ENCODE measurements at regions not wholly inside any gene's neighbourhood (a gene's known extent, or its start where the extent isn't known, plus 50 kb on each side); places are given as distances from the start of the nearest gene placed in this dataset.

DNA sequence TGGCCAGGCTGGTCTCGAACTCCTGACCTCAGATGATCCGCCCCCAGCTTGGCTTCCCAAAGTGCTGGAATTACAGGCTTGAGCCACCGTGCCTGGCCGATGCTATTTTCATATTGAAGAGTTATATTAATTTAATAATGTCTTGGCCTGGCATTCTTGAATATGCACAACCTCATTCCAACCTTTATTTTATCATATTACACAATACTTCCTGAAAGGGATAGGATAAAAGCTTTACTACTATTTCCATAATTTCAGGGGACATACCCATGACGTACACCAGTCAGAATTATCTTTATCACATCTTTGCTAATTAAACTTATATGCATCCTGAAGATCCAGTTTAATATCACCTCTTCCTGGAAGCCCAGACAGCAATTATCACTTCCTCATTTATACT lies 205.3 kb downstream of the ZIC4 start:
- Histone ChIP-seq H3K9me3 (ENCODE audit: control insufficient read depth, low read depth, low read length) (no peaks in the 10 kb centered on the region), H3K36me3 (ENCODE audit: control insufficient read depth, insufficient read depth, low read length) (no peaks in the 10 kb centered on the region), H3K4me3 (ENCODE audit: low read length) (no peak overlapping the region), H3K27ac (ENCODE audit: low read length) (no peak overlapping the region), H3K27me3 (ENCODE audit: control insufficient read depth, insufficient read depth, low read length) (no peaks in the 10 kb centered on the region), H3K4me1 (ENCODE audit: control insufficient read depth, insufficient read depth, low read length) (no peaks in the 10 kb centered on the region)
- 60% methylated on average over 1 of the region's 5 CpGs for WGBS (ENCODE audit: insufficient coverage, low lambda C conversion rate)
- no peak for DNase-seq

DNA sequence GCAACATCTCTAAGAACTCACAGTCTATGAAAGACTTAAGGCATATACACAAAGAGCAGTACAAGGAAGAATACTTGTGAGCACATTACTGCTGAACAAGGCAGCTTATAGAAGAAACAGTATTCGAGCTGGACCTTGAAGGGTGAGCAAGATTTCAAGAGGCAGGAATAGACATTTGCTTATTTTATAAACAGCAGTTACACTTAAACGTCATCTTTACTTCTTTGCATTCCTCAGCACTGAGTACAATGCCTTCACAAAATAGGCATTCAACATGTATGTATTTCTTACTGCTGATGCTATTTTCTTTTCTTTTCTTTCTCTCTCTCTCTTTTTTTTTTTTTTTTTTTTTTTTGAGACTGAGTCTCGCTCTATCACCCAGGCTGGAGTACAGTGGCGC lies 205.8 kb downstream of the ZIC4 start:
- H3K27me3 ChIP-seq (ENCODE audit: control insufficient read depth, insufficient read depth, low read length): no peaks in the 10 kb centered on the region
- H3K9me3 ChIP-seq (ENCODE audit: control insufficient read depth, low read depth, low read length): no peaks in the 10 kb centered on the region
- no peak overlapping the region for H3K4me3 ChIP-seq (ENCODE audit: low read length)
- no peaks in the 10 kb centered on the region for H3K4me1 ChIP-seq (ENCODE audit: control insufficient read depth, insufficient read depth, low read length)
- H3K27ac ChIP-seq (ENCODE audit: low read length): no peak overlapping the region
- H3K36me3 ChIP-seq (ENCODE audit: control insufficient read depth, insufficient read depth, low read length): no peaks in the 10 kb centered on the region
- no peak for DNase-seq
- WGBS (ENCODE audit: insufficient coverage, low lambda C conversion rate): 67% methylated on average over 2 of the region's 4 CpGs

DNA sequence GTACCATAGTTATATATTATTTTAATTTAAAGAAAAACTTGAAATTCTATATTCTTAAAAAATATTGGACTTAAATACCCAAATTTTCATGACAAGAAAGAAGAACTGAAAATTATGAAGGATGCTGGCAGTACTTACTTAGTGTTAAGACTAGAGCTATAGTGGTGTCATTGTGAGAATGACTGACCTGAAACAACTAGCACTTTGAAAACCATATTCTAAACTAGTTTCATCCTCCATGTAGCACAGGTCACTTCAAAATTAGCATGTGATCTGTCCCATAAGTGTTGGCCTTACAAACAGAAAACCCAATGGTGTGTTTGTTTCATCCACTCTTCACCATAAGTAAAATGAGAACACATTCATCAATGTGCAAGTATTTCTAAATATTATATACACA lies 208.6 kb downstream of the ZIC4 start:
- H3K36me3 ChIP-seq (ENCODE audit: control insufficient read depth, insufficient read depth, low read length): no peaks in the 10 kb centered on the region
- DNase-seq: no peak
- no peaks in the 10 kb centered on the region for H3K9me3 ChIP-seq (ENCODE audit: control insufficient read depth, low read depth, low read length)
- H3K4me3 ChIP-seq (ENCODE audit: low read length): no peak overlapping the region
- H3K4me1 ChIP-seq (ENCODE audit: control insufficient read depth, insufficient read depth, low read length): no peaks in the 10 kb centered on the region
- H3K27ac ChIP-seq (ENCODE audit: low read length): no peak overlapping the region
- H3K27me3 ChIP-seq (ENCODE audit: control insufficient read depth, insufficient read depth, low read length): no peaks in the 10 kb centered on the region

DNA sequence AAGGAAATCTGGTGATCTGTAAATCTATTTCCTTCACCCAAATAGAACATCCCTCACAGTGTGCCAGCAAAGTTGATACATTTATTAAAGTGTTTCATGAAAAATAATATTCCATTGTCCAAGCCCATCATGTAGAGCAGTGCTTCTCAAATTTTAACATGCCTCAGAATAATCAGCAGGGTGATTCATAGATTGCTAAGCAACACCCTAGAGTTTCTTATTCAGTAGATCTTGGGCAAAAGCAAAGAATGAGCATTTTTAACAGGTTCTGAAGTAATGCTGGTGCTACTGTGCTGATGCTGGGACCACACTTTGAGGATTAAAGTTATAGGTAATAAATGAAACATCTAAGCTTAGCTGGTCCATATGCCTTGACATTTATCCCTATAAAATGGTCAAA lies 210.5 kb downstream of the ZIC4 start:
- Histone ChIP-seq H3K36me3 (ENCODE audit: control insufficient read depth, insufficient read depth, low read length) (no peaks in the 10 kb centered on the region), H3K4me3 (ENCODE audit: low read length) (no peak overlapping the region), H3K4me1 (ENCODE audit: control insufficient read depth, insufficient read depth, low read length) (no peaks in the 10 kb centered on the region), H3K27ac (ENCODE audit: low read length) (no peak overlapping the region), H3K9me3 (ENCODE audit: control insufficient read depth, low read depth, low read length) (no peaks in the 10 kb centered on the region), H3K27me3 (ENCODE audit: control insufficient read depth, insufficient read depth, low read length) (no peaks in the 10 kb centered on the region)
- no peak for DNase-seq

DNA sequence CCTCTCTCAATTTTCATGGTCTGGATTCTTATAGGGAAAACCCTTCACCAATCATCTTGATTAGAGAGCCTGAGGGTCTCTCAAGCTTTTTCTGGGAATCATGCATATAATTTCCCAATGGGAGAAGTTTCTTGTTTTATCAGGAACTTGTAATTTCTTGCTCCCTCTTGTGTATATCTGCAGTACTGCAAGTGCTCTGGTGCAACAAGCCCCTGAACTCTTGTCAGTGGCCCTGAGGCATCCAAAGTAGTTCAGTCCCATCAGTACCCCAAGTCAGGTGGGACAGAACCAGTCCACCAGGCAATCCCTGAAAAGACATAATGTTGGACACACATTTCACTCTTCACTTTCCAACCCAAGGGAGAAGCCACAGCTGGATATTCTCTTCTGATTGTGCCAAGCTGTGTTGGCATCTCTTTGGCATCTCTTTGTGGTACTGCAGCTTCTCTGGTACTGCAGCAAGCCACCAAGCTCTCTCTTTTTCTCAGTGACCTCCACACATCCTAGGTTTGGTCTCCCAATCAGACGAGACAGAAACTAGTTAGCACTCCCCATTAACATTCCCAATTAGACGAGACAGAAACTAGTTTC lies 214.5 kb downstream of the ZIC4 start:
- Histone ChIP-seq H3K9me3 (ENCODE audit: control insufficient read depth, low read depth, low read length) (no peaks in the 10 kb centered on the region), H3K27ac (ENCODE audit: low read length) (no peak overlapping the region), H3K27me3 (ENCODE audit: control insufficient read depth, insufficient read depth, low read length) (no peaks in the 10 kb centered on the region), H3K36me3 (ENCODE audit: control insufficient read depth, insufficient read depth, low read length) (no peaks in the 10 kb centered on the region), H3K4me3 (ENCODE audit: low read length) (no peak overlapping the region), H3K4me1 (ENCODE audit: control insufficient read depth, insufficient read depth, low read length) (no peaks in the 10 kb centered on the region)
- peak; percentile 9 for DNase-seq
- no CpG with 5 or more reads among the region's 2 CpGs for WGBS (ENCODE audit: insufficient coverage, low lambda C conversion rate)

DNA sequence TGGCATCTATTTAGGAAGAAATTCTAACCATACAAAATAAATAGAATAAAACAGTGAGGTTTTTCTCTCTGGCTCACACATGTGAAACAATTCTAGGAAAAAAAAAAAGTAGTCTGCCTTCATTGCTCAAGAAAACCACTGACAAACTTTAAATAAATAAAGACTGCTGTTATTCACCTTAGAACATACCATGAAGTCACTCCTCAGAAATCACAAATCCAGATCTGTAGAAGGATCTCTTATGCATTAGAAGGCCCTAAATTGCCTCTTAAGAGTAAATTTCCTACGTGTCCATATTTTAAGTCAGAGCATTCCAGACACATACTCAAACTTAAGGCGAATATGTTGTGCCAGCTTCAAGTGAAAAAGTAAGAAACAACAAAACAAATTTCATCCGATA lies 217.3 kb downstream of the ZIC4 start:
- DNase-seq: no peak
- no peaks in the 10 kb centered on the region for H3K4me1 ChIP-seq (ENCODE audit: control insufficient read depth, insufficient read depth, low read length)
- no peak overlapping the region for H3K4me3 ChIP-seq (ENCODE audit: low read length)
- no peaks in the 10 kb centered on the region for H3K27me3 ChIP-seq (ENCODE audit: control insufficient read depth, insufficient read depth, low read length)
- H3K36me3 ChIP-seq (ENCODE audit: control insufficient read depth, insufficient read depth, low read length): no peaks in the 10 kb centered on the region
- H3K9me3 ChIP-seq (ENCODE audit: control insufficient read depth, low read depth, low read length): no peaks in the 10 kb centered on the region
- no peak overlapping the region for H3K27ac ChIP-seq (ENCODE audit: low read length)
- WGBS (ENCODE audit: insufficient coverage, low lambda C conversion rate): 60% methylated on average over 1 of the region's 3 CpGs

DNA sequence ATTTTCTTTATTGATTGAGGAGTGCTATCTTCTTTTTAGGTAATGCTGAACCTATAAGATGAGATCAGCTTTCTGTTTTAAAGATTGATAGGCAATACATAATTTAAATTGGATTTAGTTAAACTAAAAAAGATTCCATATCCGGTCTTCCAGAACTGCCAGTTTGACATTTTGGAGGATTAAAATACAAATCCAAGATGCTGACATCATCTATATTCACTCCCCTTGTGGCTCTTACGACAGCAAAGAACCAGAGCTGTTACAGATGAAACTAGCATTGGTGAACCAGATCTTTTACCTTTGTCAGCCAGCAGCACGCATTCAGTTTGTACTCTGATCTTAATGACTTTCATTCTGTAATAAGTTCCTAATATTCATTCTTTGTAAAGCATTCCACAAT lies 218.7 kb downstream of the ZIC4 start:
- H3K9me3 ChIP-seq (ENCODE audit: control insufficient read depth, low read depth, low read length): no peaks in the 10 kb centered on the region
- no peaks in the 10 kb centered on the region for H3K27me3 ChIP-seq (ENCODE audit: control insufficient read depth, insufficient read depth, low read length)
- no peaks in the 10 kb centered on the region for H3K4me1 ChIP-seq (ENCODE audit: control insufficient read depth, insufficient read depth, low read length)
- H3K4me3 ChIP-seq (ENCODE audit: low read length): no peak overlapping the region
- 67% methylated on average over 1 of the region's 3 CpGs for WGBS (ENCODE audit: insufficient coverage, low lambda C conversion rate)
- no peak overlapping the region for H3K27ac ChIP-seq (ENCODE audit: low read length)
- no peak for DNase-seq
- no peaks in the 10 kb centered on the region for H3K36me3 ChIP-seq (ENCODE audit: control insufficient read depth, insufficient read depth, low read length)

DNA sequence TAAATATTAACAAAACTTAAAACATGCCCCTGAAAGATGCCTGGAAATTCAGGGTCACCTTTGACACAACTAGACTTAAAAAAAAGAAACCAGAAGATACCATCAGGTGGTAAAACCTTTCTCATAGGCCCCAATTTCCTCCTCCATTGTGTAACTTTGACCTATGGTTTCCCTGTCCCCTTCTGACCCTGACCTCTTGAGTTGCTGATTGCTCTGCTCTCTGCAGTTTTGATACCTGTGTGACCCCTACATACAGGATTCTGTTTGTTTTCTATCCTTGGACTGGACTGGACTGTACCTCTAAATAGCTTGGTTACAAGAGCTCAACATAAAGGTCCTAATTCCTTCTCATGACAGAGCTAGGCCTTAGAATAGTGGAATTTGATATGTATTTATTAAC lies 220.6 kb downstream of the ZIC4 start:
- Histone ChIP-seq H3K4me1 (ENCODE audit: control insufficient read depth, insufficient read depth, low read length) (no peaks in the 10 kb centered on the region), H3K9me3 (ENCODE audit: control insufficient read depth, low read depth, low read length) (no peaks in the 10 kb centered on the region), H3K4me3 (ENCODE audit: low read length) (no peak overlapping the region), H3K27ac (ENCODE audit: low read length) (no peak overlapping the region), H3K36me3 (ENCODE audit: control insufficient read depth, insufficient read depth, low read length) (no peaks in the 10 kb centered on the region), H3K27me3 (ENCODE audit: control insufficient read depth, insufficient read depth, low read length) (no peaks in the 10 kb centered on the region)
- DNase-seq: no peak

DNA sequence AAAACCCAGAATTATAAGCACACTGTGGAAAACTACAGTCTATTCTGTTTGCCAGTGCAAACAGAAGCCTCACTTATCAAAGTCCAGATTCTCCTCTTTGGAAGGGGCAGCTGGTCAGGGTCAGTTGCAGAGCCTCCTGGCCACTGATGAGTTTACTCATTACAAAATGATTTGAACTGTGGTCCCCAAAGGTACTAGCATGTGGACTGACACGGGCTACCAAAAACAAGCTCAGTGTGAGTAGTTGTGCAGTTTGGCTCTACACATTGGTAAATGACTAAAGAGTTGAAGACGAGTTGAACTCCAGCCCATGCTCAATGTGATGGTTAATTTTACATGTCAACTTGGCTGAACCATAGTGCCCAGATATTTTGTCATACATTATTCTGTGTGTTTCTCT lies 221.5 kb downstream of the ZIC4 start:
- DNase-seq: no peak

DNA sequence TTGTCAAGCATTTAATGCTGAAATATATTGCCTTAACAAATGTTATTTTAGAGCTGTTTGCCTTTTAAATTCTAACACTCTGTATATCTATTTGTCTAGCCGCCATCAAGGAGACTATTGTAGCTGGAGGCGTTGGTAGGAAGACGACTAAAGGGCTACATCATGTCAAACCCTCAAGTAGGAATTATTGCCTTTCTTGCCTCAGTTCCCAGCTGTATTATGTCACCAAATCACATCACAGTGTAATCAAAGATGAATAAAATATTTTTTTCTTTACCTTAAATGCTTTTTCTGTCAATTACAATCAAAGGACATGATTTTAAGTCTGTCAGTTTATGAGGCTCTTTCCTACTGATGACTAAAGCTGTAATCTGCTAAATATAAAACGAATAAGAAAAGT lies 233.1 kb downstream of the ZIC4 start:
- Histone ChIP-seq H3K9me3 (ENCODE audit: control insufficient read depth, low read depth, low read length) (no peaks in the 10 kb centered on the region), H3K27ac (ENCODE audit: low read length) (no peak overlapping the region), H3K36me3 (ENCODE audit: control insufficient read depth, insufficient read depth, low read length) (no peaks in the 10 kb centered on the region), H3K27me3 (ENCODE audit: control insufficient read depth, insufficient read depth, low read length) (no peaks in the 10 kb centered on the region), H3K4me3 (ENCODE audit: low read length) (no peak overlapping the region), H3K4me1 (ENCODE audit: control insufficient read depth, insufficient read depth, low read length) (no peaks in the 10 kb centered on the region)
- no peak for DNase-seq
- WGBS (ENCODE audit: insufficient coverage, low lambda C conversion rate): no CpG with 5 or more reads among the region's 4 CpGs

More for the DNA sequence above, 221.5 kb downstream of the ZIC4 start:
- no peaks in the 10 kb centered on the region for H3K36me3 ChIP-seq (ENCODE audit: control insufficient read depth, insufficient read depth, low read length)
- no peaks in the 10 kb centered on the region for H3K4me1 ChIP-seq (ENCODE audit: control insufficient read depth, insufficient read depth, low read length)
- no CpG with 5 or more reads among the region's 2 CpGs for WGBS (ENCODE audit: insufficient coverage, low lambda C conversion rate)
- H3K4me3 ChIP-seq (ENCODE audit: low read length): no peak overlapping the region
- H3K27me3 ChIP-seq (ENCODE audit: control insufficient read depth, insufficient read depth, low read length): no peaks in the 10 kb centered on the region
- H3K9me3 ChIP-seq (ENCODE audit: control insufficient read depth, low read depth, low read length): no peaks in the 10 kb centered on the region
- no peak overlapping the region for H3K27ac ChIP-seq (ENCODE audit: low read length)

DNA sequence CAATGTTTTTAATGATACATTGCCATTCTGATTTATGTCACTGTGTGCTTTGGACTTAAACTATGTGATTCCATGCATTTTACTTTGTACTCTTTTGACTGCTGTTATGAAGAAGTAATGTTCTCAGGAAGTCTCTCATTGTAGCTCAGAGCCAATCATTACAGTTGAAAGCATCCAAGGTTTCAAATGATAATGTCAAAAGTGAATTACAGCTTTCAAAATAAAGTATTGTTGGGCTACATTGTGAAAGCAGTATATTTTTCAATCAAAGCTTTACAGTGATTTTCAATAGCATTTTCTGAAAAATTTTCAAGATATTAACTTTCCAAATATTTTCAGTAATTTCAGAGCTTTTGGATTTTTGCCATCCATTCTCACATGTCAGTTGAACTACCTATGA lies 243.6 kb downstream of the ZIC4 start:
- Histone ChIP-seq H3K4me1 (ENCODE audit: control insufficient read depth, insufficient read depth, low read length) (no peaks in the 10 kb centered on the region), H3K4me3 (ENCODE audit: low read length) (no peak overlapping the region)
- no peak for DNase-seq

More for the DNA sequence above, 243.6 kb downstream of the ZIC4 start:
- H3K9me3 ChIP-seq (ENCODE audit: control insufficient read depth, low read depth, low read length): no peaks in the 10 kb centered on the region
- no peaks in the 10 kb centered on the region for H3K36me3 ChIP-seq (ENCODE audit: control insufficient read depth, insufficient read depth, low read length)
- no peaks in the 10 kb centered on the region for H3K27me3 ChIP-seq (ENCODE audit: control insufficient read depth, insufficient read depth, low read length)
- H3K27ac ChIP-seq (ENCODE audit: low read length): no peak overlapping the region
